Kidney glomerular epithelial cell (primary cell): ENCODE measurements at regions not wholly inside any gene's neighbourhood (a gene's known extent, or its start where the extent isn't known, plus 50 kb on each side); places are given as distances from the start of the nearest gene placed in this dataset.
"Not testable (repeated sequence)": the region's sequence is repeated elsewhere in the genome, so short reads cannot be mapped to it uniquely, and the experiment has no call there.

ENCODE experiments used
- DNase-seq: peaks from one replicate; lab custom pipeline; 2025; lab: John Stamatoyannopoulos, UW

DNA sequence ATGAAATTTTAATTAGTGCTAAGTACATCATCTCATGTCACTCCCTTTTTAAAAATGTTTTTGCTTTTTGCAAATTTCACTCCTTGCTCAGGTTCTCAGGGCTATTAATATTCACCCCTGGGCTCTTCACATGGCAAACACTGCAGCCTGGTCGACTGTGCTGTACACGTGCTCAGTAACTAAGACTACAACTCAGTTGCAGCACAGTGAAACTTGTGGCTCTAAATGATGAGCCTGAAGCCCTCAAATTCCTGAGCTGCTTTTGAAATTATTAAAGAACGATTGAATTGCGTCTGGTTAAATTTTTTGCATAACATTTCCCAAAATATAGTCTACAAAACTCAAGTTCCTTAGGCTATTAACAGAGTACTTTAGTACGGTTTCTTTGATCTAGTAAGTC is 159.3 kb upstream of the C2CD4B start:
- DNase-seq: no peak

DNA sequence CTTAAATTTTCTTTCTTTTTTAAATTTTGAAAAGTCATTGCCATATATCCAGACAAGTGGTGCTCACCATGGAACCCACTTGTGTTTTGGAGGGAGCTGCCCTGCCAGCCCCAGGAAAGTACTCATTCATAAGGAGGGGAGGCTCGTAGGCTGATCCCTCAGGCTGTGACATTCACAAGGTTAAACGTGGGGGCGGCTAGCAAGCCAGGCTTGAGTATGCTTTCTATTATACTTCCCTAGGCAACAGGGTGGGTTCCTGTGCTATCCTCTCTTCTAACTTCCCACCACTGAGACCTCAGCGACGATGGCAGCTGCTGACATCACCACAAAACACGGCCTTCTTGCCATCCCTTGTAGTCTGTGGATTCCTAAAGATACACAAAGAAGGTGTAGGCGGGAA is 160.5 kb upstream of the C2CD4B start:
- no peak for DNase-seq

DNA sequence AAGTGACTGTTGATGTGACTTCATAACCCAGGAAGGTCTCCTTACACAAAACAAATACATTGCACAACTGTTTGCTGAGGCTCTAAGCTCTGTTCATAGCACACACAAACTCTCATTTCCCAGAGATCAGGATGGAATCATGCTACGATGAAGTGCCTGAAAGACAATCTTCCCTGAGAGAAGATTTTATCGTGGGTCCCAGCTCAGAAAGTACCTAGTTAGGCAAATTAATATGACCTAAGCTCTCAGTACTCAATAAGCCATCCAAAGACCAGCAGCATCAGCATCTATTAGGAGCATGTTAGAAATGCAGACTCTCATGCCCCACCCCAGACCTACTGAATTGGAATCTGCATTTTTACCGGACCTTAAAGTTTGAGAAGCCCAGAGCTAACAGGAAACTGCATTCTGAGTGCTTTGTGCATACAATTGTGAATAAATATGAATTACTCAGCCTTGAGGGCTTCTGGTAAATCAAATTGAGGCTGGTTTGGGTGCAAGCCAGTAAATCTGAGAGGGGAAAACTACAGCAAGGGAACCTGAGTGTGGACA is 161.5 kb upstream of the C2CD4B start:
- DNase-seq: no peak

DNA sequence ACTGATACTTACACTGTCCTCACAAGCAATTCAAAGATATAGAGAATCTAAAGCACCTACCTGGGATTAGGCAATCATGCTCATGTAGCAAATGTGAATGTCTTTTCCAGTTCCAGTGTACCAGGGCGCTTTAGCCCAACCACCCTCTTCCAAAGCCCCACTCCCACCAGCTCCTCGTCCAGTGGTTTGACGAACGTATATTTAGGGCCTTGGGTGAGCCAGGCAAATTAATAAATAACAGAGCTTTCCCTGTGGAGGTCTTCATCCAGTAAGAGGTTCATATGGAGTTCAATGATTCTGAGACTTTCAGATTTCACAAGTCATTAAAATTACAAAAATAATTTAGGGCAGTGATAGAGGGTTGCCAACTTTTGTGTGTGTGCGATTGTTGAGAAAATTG is 162.3 kb upstream of the C2CD4B start:
- no peak for DNase-seq

DNA sequence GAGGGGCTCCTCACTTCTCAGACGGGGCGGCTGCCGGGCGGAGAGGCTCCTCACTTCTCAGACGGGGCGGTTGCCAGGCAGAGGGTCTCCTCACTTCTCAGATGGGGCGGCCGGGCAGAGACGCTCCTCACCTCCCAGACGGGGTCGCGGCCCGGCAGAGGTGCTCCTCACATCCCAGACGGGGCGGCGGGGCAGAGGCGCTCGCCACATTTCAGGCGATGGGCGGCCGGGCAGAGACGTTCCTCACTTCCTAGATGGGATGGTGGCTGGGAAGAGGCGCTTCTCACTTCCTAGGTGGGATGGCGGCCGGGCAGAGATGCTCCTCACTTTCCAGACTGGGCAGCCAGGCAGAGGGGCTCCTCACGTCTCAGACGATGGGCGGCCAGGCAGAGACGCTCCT is 167.4 kb upstream of the C2CD4B start:
- not testable (repeated sequence) for DNase-seq

DNA sequence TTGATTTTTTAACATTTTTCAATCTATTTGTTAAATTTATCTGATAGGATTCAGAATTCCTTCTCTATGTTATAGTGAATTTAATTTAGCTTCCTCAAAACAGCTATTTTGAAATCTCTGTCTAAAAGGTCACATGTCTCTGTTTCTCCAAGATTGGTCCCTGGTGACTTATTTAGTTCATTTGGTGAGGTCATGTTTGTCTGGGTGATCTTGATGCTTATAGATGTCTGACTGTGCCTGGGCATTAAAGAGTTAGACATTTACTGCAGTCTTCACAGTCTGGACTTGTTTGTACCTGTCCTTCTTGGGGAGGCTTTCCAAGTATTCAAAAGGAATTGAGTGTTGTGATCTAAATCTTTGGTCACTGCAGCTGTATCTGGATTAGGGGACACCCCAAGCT is 169.5 kb upstream of the C2CD4B start:
- no peak for DNase-seq

DNA sequence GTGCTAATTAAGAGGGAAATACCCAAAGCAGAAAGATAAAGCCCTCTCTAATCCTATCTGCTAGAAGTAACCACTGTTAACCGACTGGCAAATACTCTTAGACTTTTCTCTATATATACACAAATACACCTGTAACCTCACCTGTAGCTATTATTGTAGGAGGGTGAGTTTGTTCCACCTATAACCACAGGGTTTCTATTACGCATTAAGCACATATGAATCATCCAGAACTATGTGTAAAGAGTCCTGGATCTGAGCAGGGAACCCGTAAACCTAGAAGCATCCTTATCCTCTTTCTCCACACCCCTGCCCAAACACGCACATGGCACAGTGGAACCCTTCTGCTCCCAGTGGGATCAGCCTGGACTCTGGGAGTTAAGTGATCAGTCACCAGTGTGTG is 172.8 kb upstream of the C2CD4B start:
- no peak for DNase-seq

DNA sequence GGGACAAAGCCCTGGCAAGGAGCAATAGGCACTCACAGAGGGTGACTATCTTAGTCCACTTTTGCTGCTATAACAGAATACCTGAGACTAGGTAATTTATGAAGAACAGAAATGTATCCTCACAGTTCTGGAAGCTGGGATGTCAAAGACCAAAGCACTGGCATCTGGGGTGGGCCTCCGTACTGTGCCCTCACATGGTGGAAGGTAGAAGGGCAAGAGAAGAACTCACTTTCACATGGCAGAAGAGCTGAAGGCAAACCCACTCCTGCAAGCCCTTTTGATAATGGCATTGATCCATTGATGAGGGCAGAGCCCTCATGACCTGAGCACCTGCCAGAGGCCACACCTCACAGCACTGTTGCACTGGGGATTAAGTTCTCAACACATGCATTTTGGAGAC is 173.4 kb upstream of the C2CD4B start:
- no peak for DNase-seq

DNA sequence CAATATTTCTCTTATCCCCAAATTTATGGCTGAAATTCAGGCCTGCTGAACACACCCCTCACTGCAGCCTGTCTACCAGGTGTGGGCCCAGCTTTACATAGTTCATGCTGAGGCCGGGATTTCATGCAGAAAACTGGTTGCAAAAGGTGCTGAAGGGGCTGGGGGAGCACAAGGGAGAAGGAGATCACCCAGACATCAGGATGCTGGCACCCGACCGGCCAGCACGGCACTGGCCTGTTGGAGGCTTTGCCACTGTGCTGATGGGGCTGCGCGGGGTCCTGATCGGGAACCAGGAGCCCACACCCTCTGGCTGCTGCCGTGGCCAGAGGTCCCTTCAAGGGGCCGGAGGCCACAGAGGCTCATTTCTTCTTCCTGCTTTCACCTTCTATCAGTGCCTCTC is 177.9 kb upstream of the C2CD4B start:
- no peak for DNase-seq

DNA sequence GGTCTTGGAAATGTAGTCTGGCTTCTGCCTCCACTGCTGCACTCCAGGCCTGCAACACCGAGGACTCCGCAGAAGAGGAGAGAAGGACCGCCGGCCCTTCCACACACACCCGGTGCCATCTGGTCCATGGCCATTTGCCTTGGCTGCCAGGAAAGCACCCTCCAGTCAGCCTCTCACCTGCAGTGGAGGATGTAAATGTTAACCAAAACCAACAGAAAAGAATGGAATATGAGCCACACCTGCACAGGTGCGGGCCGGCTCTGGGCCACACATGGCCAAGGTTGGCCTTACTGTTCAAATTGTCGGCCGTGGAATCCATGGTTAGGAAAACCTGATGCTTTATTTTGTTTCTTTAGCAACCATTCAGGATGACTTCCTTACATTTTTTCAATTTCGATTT is 178.3 kb upstream of the C2CD4B start:
- no peak for DNase-seq

DNA sequence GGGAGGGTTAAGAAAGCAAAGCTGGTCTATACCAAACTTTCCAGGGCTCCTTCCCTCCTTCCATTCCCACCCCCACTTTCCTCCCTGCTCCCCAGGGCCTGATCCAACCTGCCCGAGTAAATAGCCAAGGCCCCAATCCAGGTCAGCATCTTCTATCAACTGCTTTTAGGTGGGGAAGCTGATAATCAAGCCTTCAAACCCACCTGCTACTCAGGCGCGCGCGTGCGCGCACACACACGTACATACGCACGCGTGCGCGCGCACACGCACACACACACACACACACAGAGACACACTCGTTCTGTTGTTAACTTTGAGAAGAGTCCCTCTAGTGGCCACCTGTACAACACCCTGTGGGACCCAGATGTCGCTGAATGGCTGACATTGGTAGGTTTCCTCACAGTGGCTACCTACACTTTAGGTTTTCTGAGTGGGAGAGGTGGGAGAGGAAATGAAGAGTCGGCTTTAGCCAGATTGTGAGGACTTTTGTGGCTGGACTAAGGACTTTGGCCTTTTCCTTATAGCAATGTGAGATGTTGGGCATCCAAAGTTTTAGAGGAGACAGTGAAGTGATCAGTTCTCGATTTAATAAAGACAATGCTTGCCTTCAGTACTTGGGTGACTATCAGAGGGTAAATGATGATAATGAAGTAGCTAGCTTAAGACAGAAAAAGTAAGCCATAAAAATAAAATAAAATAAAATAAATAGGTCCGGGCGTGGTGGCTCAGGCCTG is 179.9 kb upstream of the C2CD4B start:
- peak; percentile 60 for DNase-seq

DNA sequence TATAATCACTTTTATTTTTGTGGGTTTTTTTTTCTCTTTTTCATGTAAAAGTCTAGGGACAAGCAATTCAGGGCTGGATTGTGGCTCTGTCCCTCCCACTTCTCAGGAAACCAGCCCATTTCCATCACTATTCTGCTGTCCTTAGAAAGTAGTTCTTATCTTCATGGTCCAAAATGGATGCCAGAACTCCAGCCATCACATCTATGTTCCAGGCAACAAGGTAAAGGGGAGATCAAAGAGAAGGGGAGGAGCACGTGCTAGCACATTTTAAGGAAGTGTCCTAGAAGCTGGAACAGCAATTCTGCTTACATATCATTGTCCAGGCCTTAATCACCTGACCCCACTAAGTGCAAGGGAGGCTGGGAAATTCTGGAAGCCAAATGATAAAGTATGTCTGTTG is 181.1 kb upstream of the C2CD4B start:
- no peak for DNase-seq

DNA sequence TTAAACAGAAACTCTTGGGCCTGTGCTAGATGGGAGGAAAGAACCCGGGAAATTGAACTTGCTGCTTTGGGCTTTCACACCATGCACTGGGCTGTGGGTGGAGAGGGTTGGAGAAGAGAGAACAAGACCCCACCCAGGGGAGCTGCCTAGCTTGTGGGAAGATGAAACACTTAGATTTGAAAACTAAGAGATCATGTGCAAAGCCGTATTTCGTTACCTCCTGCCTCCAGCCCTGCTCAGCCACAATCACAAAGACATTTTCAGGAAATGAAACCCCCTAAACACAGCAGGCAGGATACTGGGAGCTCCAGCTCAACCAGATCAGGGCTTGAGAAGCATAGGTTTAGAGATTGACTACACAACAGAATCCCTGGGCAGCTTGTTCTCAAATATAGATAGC is 183.0 kb upstream of the C2CD4B start:
- DNase-seq: no peak

DNA sequence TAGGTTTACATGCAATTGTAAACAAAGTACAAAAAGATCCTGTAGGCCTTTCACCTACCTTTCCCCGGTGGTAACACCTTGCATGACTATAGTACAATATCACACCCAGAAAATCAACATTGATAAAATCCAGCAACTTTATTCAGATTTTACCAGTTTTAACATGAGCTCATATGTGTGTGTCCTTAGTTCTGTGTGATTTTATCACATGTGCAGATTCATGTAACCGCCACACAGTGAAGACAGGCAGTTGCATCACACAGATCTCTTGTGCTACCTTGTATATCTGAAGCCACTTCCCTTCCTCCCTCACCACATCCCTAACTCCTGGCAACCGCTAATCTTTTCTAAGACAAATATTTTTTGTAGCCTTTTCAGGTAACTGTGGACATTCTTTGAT is 183.5 kb upstream of the C2CD4B start:
- DNase-seq: no peak

DNA sequence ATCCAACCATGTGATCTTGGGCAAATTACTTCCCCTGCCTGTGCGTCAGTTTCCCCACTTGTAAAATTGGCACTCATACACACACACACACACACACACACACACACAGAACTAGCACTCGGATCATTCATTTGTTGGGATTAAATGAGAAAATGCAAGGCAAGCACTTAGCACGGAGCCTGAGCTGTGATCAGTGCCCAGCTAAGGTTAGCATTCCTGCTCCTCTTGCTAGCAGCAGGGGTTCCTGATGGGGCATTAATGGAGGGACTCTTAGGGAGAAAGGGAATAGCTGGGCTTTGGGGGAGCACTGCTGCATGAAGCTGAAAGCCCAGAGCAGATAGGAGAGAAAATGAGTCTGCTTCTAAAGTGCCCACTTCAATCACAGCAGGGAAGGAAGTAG is 187.7 kb upstream of the C2CD4B start:
- no peak for DNase-seq

DNA sequence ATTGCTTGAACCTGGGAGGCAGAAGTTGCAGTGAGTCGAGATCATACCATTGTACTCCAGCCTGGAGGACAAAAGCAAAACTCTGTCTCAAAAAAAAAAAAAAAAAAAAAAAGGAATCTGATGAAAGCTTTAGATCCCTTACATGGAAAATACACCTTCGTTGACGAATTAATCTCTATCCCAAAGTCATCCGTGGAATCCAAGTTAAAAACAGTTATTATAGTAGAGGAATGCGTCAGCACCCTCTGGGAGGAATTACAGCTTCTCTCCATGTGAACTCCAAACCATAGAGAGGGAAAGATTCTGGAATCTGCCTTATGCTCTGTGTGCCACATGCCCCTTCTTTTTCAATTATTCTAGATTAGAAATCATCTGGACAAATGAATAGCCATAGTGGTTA is 192.3 kb upstream of the C2CD4B start:
- no peak for DNase-seq

DNA sequence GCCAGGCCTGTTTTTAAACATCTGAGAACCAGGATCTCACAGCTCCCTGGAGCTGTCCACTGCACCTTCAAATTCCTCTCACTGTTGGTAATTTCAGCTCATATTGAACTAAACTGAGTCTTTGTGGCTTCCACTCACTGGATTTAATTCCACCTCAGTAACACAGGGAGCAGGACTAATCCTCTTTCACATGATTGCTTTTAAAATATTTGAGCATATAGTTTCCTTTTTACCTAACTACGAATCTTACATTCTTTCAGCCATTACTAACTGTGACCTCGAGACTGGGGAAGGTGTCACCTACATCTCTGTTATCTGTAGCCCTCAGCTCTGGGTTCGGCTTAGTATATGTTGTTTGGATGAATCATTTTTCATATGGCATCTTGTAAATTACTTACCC is 194.3 kb upstream of the C2CD4B start:
- no peak for DNase-seq

DNA sequence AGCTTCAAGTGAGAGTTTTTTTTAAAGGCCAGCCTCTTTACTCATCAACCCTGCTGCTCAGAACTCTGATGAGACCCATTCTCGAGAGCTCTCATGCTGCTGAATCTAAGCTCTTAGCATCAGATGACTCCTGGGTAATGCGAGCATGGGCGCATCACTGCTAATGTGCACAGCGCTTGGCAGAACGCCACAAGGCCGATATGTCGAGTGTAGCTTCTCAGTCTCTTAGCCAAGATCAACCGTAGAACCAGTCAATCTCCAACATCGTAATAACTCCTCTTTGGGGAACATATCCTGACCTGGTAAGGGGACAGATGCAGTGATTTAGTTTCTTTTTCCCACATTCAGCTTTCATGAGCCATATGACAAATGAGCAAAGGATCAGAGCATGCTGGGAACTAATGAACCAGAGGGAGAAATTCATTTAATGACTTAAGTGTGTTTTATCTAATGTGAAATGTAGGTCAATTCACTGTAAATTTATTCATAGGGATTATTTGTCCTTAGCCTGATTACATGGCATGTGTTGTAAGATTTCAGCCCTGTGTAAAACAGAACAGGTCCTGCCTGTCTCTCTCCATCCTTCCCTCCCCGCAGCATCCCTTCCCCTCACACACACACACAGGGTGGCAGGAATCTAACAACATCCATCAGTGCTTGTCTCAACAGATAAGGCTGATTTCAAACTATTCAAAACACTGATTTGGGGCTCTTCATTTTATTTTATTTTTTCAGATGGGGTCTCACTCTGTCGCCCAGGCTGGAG is 195.4 kb upstream of the C2CD4B start:
- DNase-seq: no peak

DNA sequence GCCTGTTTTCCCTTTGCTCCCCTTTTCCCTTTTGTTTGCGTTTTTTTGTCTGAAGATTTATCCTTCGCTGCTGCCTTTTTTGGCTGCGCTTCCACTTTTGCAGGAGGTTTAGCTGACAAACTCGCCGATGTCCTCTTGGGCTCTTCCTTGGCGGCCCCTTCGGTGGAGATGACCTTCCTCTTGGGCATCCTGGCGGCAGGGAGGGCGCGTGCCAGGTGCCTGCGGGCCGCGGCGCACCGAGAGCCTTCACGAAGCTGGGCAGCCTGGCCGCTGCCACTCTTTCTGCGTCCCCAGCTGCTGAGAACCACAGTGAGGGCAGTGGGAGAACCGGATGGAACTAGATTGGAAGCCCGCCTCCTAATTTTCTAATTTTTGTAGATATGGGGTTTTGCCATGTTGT is 197.1 kb upstream of the C2CD4B start:
- no peak for DNase-seq

DNA sequence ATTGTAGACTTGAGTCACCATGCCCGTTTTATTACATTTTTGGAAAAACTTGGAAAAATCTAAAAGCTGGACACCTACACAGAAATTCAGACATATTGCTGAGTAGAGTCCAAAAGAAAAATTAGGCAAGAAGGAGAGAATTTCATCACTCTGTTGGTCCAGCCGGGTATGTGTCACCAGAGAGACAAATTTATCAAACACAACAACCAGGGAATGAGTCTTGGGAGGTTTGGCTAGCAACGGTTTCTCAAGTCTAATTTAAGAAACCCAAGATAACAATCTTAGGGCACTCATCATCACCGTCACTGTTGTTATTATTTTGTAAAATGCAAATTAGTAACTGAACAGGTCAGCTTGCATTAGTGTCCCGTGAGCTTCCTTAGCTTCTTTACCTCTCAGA is 197.5 kb upstream of the C2CD4B start:
- DNase-seq: no peak

DNA sequence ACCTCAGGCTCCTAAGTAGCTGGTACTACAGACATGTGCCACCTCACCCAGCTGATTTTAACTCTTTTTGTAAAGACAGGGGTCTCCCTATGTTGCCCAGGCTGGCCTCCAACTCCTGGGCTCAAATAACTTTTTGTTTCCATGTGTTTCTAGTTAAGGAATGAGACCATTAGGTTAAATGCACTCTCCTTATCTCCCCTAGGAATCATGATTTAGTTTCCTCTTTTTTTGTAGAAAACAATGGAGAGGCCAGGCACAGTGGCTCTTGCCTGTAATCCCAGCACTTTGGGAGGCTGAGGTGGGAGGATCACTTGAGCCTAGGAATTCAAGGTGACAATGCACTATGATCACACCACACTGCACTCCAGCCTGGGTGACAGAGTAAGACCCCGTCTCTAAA is 198.8 kb upstream of the C2CD4B start:
- no peak for DNase-seq

DNA sequence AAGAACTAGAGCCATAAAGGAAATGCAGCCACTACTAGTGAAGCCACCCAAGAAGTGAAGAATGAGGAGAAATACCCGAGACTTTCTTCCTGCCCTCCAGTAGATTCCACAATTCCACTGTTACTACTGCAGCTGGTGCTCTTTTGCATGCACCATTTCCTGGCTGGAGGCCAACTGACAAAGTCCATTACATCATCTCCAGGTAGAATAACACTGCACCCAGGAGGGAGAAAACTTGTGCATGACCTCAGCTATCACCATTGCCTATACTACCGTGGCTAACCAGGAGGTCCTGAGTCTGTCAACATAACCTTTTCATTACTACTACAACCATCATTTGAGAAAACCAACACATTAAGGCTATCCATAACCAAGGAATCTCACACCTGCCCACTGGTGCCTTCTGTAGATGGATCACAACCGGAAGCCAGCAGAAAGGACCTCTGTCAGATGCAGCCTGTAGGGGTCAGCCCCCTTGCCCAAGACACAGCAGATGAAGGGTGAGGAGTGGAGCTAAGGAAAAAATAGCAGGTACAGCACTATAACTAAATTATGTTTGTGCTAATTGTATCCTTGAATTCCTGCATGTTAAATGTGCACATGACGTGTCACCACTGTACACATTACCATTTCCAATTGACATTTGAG is 200.8 kb upstream of the C2CD4B start:
- peak; percentile 25 for DNase-seq

DNA sequence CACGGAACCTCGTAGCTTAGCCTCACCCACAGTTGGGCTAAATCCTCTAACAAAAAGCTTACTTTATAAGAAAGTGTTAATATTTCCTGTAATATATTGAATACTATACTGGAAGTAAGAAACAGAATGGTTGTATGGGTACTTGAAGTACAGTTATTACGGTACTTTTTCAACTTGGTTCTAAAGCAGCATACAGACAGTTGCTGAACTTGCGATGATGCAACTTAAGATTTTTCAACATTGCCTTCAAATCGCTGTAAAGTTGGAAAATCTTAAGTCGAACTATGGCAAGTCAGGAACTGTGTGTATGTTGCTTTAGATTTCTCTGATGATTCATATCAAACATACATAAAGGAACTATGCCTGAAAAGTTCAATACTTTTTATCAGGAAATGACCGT is 204.4 kb upstream of the C2CD4B start:
- DNase-seq: no peak
